GM13977 (cell line): ENCODE measurements at regions not wholly inside any gene's neighbourhood (a gene's known extent, or its start where the extent isn't known, plus 50 kb on each side); places are given as distances from the start of the nearest gene placed in this dataset.

Experiments used
- DNase-seq: peaks from one replicate; pipeline ENCODE4 v3.0.0; 2012; ENCODE audit warnings: low spot score
- CTCF ChIP-seq: IDR thresholded peaks from 2 replicates; pipeline ENCODE4 v1.5.1; 2012; ENCODE audit warnings: mild to moderate bottlenecking, control low read depth; ENCODE audit not compliant: insufficient read depth; ENCODE audit errors: extremely low read depth, missing control alignments
- in situ Hi-C: fragments of 300-500 bp; cut with MboI; formaldehyde crosslinking; loops from one replicate; pipeline ENCODE4 v1.12.0; 2022; ENCODE audit warnings: low sequenced_read_pairs, low pct_unique_long_range_greater_than_20kb, mixed read lengths, inconsistent platforms; ENCODE audit not compliant: unreplicated experiment

- no peak for TF ChIP-seq CTCF
- in situ Hi-C loops, result no loop called here
Measured at GRCh38 chr15:61777689-61778088, 282.6 kb downstream of the VPS13C start.

DNA sequence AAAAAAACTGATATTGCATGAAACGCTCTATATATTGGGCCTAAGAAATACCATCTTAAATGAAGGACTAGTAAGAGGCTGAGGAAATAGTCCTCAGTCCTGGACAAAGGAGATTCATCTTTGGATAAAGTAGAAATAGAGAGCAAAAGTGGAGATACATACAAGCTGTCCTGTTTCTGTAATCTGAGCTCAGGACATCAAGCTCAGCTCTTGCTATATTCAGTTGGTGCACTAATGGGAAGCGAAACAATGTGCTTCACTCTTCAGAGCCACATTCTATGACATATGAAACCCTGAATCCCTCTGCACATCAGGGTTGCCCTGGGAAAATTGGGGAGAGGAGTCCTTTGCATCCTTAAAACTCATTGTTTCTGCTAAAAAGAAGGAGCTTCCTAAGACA, 290.7 kb downstream of the VPS13C start:
- no peak for TF ChIP-seq CTCF
- in situ Hi-C loops, result no loop called here

More at GRCh38 chr15:61777689-61778088, 282.6 kb downstream of the VPS13C start:
- DNase-seq, result no peak

DNA sequence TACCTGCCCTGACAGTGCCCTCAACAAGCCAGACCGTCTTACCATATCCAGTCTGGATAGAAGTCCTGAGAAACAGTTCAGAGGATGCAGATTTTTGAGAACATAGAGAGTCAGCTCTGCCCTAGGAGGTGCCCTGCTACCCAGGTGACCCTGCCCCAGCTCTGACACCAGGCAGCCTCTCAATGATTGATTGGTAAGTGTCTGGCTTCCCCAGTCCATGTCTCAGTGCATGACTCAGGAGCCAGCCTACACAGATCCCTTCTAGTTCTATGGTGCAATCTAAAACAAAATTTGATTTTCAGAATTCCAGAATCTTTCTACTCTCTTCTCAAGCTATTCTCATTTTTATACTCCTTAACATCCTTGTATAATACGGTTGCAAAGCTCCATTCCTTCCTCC, 292.1 kb downstream of the VPS13C start:
- TF ChIP-seq CTCF, result no peak
- DNase-seq, result no peak
- in situ Hi-C loops, result no loop called here

More for the DNA sequence above, 290.7 kb downstream of the VPS13C start:
- DNase-seq, result no peak

- no peak for DNase-seq
- no peak for TF ChIP-seq CTCF
- in situ Hi-C loops, result no loop called here
Measured at GRCh38 chr15:61764981-61765380, 295.3 kb downstream of the VPS13C start.

DNA sequence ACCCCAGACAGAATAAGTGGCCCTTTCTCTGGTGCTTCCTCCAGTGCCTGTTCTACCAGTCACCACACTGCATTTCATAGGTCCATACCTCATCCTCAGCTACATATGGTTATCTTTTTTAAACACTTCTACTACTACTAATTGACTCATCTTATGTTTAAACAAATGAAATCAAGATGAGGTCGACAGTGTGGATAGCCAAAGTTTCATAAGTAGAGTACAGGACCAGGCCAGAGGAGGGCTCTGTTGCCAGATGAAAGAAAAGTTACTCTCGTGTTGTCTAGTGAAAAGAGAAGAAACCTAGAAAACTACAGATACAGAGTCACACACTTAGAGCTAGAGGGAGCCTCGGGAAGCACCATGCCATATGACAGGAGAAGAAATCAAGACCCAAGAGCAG, 296.1 kb downstream of the VPS13C start:
- in situ Hi-C loops, result no loop called here
- no peak for DNase-seq
- TF ChIP-seq CTCF, result no peak

- TF ChIP-seq CTCF, result no peak
- DNase-seq, result no peak
- in situ Hi-C loops, result no loop called here
Measured at GRCh38 chr15:61762676-61763075, 297.6 kb downstream of the VPS13C start.

DNA sequence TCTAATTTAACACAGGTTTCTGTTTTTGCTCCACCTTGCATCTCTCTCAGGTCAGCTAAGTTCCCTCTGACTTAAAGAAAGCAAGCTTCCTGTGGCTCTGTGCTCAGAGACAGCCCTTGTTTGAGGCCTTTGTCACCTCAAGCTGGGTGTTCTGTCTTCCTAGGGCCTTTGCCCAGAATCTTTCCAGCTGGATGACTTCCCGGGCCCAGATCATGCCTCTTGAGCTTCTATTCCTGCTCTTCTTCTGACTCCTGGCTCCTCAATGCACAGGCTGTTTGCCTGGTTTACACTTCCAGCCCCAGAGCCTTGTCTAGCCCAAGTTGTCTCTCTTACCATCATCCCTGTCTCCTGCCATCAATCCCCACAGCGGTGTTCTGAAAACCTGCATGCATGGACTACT, 300.6 kb downstream of the VPS13C start:
- in situ Hi-C loops, result no loop called here
- no peak for TF ChIP-seq CTCF
- DNase-seq, result no peak
